Suprapubic skin (tissue), 4 donors: ENCODE measurements at regions not wholly inside any gene's neighbourhood (a gene's known extent, or its start where the extent isn't known, plus 50 kb on each side); places are given as distances from the start of the nearest gene placed in this dataset.

Experiments
- DNase-seq, 2 donors: peaks; one replicate each; pipeline ENCODE4 v3.0.0-alpha.2; 2019; ENCODE audit warnings: low spot score in 2 of 2
- H3K27ac ChIP-seq: fragments of 200-600 bp; sonication (generic); one replicate; pipeline ENCODE4 v1.5.1; 2019
- H3K27me3 ChIP-seq: fragments of 200-600 bp; sonication (generic); one replicate; pipeline ENCODE4 v1.5.1; 2019
- H3K36me3 ChIP-seq: fragments of 200-600 bp; sonication (generic); one replicate; pipeline ENCODE4 v1.5.1; 2019
- H3K4me1 ChIP-seq: fragments of 200-600 bp; sonication (generic); one replicate; pipeline ENCODE4 v1.5.1; 2019
- H3K4me3 ChIP-seq: fragments of 200-600 bp; sonication (generic); one replicate; pipeline ENCODE4 v1.5.1; 2019; ENCODE audit warnings: mild to moderate bottlenecking
- H3K9me3 ChIP-seq: fragments of 200-600 bp; sonication (generic); one replicate; pipeline ENCODE4 v1.5.1; 2019
- CTCF ChIP-seq, 2 donors: fragments of 200-600 bp in 1 of 2; fragments of 450-650 bp in 1 of 2; sonication (generic) in 1 of 2; IDR thresholded peaks; one replicate each; pipeline ENCODE4 v1.5.1; 2016 to 2019; ENCODE audit warnings: antibody characterized with exemption in 2 of 2, mild to moderate bottlenecking in 1 of 2, moderate library complexity in 1 of 2
- EP300 ChIP-seq: sonication (generic); formaldehyde crosslinking; IDR thresholded peaks from one replicate; pipeline ENCODE4 v1.6.1; 2017; ENCODE audit warnings: antibody characterized with exemption
- POLR2A ChIP-seq, 2 donors: fragments of 450-650 bp; IDR thresholded peaks; one replicate each; pipeline ENCODE4 v1.6.1; 2017; ENCODE audit warnings: antibody characterized with exemption in 2 of 2, mild to moderate bottlenecking in 2 of 2, moderate library complexity in 2 of 2
- POLR2AphosphoS5 ChIP-seq, 3 donors: sonication (generic); formaldehyde crosslinking; IDR thresholded peaks; one replicate each; pipeline ENCODE4 v1.6.1; 2017; ENCODE audit warnings: antibody characterized with exemption in 3 of 3
- WGBS: methylation state at CpG from one replicate; pipeline ENCODE4 v1.1.5; 2018; 5-methylcytosine and 5-hydroxymethylcytosine counted together

- TF ChIP-seq CTCF (IDR thresholded peaks at IDR 0.05) (no peak), POLR2A (IDR thresholded peaks at IDR 0.05) (no peak), POLR2AphosphoS5 (IDR thresholded peaks at IDR 0.05) (no peak), EP300 (no peak)
- Histone ChIP-seq H3K36me3 (no peaks in the 10 kb centered on the region), H3K4me1 (no peaks in the 10 kb centered on the region), H3K4me3 (no peak overlapping the region), H3K27me3 (no peaks in the 10 kb centered on the region), H3K9me3 (no peaks in the 10 kb centered on the region), H3K27ac (no peak overlapping the region)
- 69% methylated on average over 5 of the region's 5 CpGs for WGBS
- DNase-seq: no peak
These were observed 559.5 kb upstream of the CCDC54 start for GRCh38 chr3:106817706-106818105.

GRCh38 chr3:106819440-106819839 is 557.8 kb upstream of the CCDC54 start:
- no peak for DNase-seq
- H3K9me3 ChIP-seq: no peaks in the 10 kb centered on the region
- no peak overlapping the region for H3K27ac ChIP-seq
- WGBS: 74% methylated on average over 1 of the region's 1 CpG
- no peaks in the 10 kb centered on the region for H3K36me3 ChIP-seq
- H3K27me3 ChIP-seq: no peaks in the 10 kb centered on the region
- TF ChIP-seq EP300 (no peak), POLR2AphosphoS5 (IDR thresholded peaks at IDR 0.05) (no peak)
- no peaks in the 10 kb centered on the region for H3K4me1 ChIP-seq
- no peak overlapping the region for H3K4me3 ChIP-seq

- Histone ChIP-seq H3K27me3 (no peaks in the 10 kb centered on the region), H3K9me3 (no peaks in the 10 kb centered on the region), H3K36me3 (no peaks in the 10 kb centered on the region), H3K4me3 (no peak overlapping the region), H3K4me1 (no peaks in the 10 kb centered on the region), H3K27ac (no peak overlapping the region)
- DNase-seq: no peak
- TF ChIP-seq EP300: no peak
- no peak for TF ChIP-seq POLR2AphosphoS5 (IDR thresholded peaks at IDR 0.05)
- no peak for TF ChIP-seq POLR2A (IDR thresholded peaks at IDR 0.05)
- no peak for TF ChIP-seq CTCF (IDR thresholded peaks at IDR 0.05)
- 97% methylated on average over 17 of the region's 19 CpGs for WGBS
These were observed 556.4 kb upstream of the CCDC54 start for GRCh38 chr3:106820726-106821362.

- 91% methylated on average over 5 of the region's 7 CpGs for WGBS
- H3K4me1 ChIP-seq: no peaks in the 10 kb centered on the region
- H3K27me3 ChIP-seq: no peaks in the 10 kb centered on the region
- H3K9me3 ChIP-seq: no peaks in the 10 kb centered on the region
- H3K27ac ChIP-seq: no peak overlapping the region
- H3K4me3 ChIP-seq: no peak overlapping the region
- TF ChIP-seq POLR2AphosphoS5 (IDR thresholded peaks at IDR 0.05): no peak
- no peak for TF ChIP-seq POLR2A (IDR thresholded peaks at IDR 0.05)
- TF ChIP-seq EP300: no peak
- TF ChIP-seq CTCF (IDR thresholded peaks at IDR 0.05): no peak
- DNase-seq: no peak
- H3K36me3 ChIP-seq: no peaks in the 10 kb centered on the region
These were observed 555.4 kb upstream of the CCDC54 start for GRCh38 chr3:106821801-106822200.

GRCh38 chr3:106822204-106822603 is 555.0 kb upstream of the CCDC54 start:
- Histone ChIP-seq H3K36me3 (no peaks in the 10 kb centered on the region), H3K4me1 (no peaks in the 10 kb centered on the region), H3K27me3 (no peaks in the 10 kb centered on the region), H3K27ac (no peak overlapping the region), H3K4me3 (no peak overlapping the region), H3K9me3 (no peaks in the 10 kb centered on the region)
- WGBS: 95% methylated on average over 11 of the region's 11 CpGs
- no peak for DNase-seq
- TF ChIP-seq CTCF (IDR thresholded peaks at IDR 0.05) (no peak), POLR2AphosphoS5 (IDR thresholded peaks at IDR 0.05) (no peak), POLR2A (IDR thresholded peaks at IDR 0.05) (no peak), EP300 (no peak)

- DNase-seq: no peak
- TF ChIP-seq POLR2AphosphoS5 (IDR thresholded peaks at IDR 0.05): no peak
- TF ChIP-seq EP300: no peak
- no peak for TF ChIP-seq POLR2A (IDR thresholded peaks at IDR 0.05)
- no peak for TF ChIP-seq CTCF (IDR thresholded peaks at IDR 0.05)
- Histone ChIP-seq H3K4me3 (no peak overlapping the region), H3K27me3 (no peaks in the 10 kb centered on the region), H3K9me3 (no peaks in the 10 kb centered on the region), H3K4me1 (no peaks in the 10 kb centered on the region), H3K36me3 (no peaks in the 10 kb centered on the region), H3K27ac (no peak overlapping the region)
- WGBS: 84% methylated on average over 3 of the region's 3 CpGs
These were observed 553.5 kb upstream of the CCDC54 start for GRCh38 chr3:106823701-106824100.
